Hippocampal formation (tissue), 2 donors: ENCODE measurements at regions not wholly inside any gene's neighbourhood (a gene's known extent, or its start where the extent isn't known, plus 50 kb on each side); places are given as distances from the start of the nearest gene placed in this dataset.
A peak's percentile ranks its signal among the peaks of the same experiment; 100 is the strongest.

Experiments
- DNase-seq, 2 donors: peaks; one replicate each; lab custom pipeline; 2025; lab: John Stamatoyannopoulos, UW

GRCh38 chr1:91575909-91576519, 75.4 kb downstream of the CDC7 start:
- DNase-seq, result no peak

GRCh38 chr1:91578320-91579109, 77.9 kb downstream of the CDC7 start:
- DNase-seq, result no peak

GRCh38 chr1:91579658-91580228, 79.1 kb downstream of the CDC7 start:
- DNase-seq, result no peak

GRCh38 chr1:91582431-91582921, 81.8 kb downstream of the CDC7 start:
- no peak for DNase-seq

GRCh38 chr1:91583326-91583755, 82.7 kb downstream of the CDC7 start:
- no peak for DNase-seq

GRCh38 chr1:91584309-91584708, 83.7 kb downstream of the CDC7 start:
- DNase-seq, result no peak

GRCh38 chr1:91584878-91585277, 84.2 kb downstream of the CDC7 start:
- DNase-seq, result no peak

- no peak for DNase-seq
Measured at GRCh38 chr1:91585502-91585901, 84.9 kb downstream of the CDC7 start.

GRCh38 chr1:91585982-91586381, 85.3 kb downstream of the CDC7 start:
- no peak for DNase-seq

GRCh38 chr1:91589437-91589836, 88.8 kb downstream of the CDC7 start:
- no peak for DNase-seq

- DNase-seq, result peak in 1 of 2 donors; percentile 19
Measured at GRCh38 chr1:91591175-91591974, 90.7 kb downstream of the CDC7 start.

GRCh38 chr1:91592716-91593477, 92.2 kb downstream of the CDC7 start:
- DNase-seq, result no peak

- no peak for DNase-seq
Measured at GRCh38 chr1:91594383-91595055, 93.9 kb downstream of the CDC7 start.

GRCh38 chr1:91596474-91596873, 95.8 kb downstream of the CDC7 start:
- no peak for DNase-seq

GRCh38 chr1:91597215-91597614, 96.6 kb downstream of the CDC7 start:
- DNase-seq, result no peak

GRCh38 chr1:91600431-91601337, 100.0 kb downstream of the CDC7 start:
- DNase-seq, result no peak

- no peak for DNase-seq
Measured at GRCh38 chr1:91601554-91602376, 101.1 kb downstream of the CDC7 start.

GRCh38 chr1:91603409-91603808, 102.8 kb downstream of the CDC7 start:
- no peak for DNase-seq

- DNase-seq, result no peak
Measured at GRCh38 chr1:91604632-91605031, 104.0 kb downstream of the CDC7 start.
